ENCODE measurements at regions not wholly inside any gene's neighbourhood (a gene's known extent, or its start where the extent isn't known, plus 50 kb on each side); places are given as distances from the start of the nearest gene placed in this dataset.

DNA sequence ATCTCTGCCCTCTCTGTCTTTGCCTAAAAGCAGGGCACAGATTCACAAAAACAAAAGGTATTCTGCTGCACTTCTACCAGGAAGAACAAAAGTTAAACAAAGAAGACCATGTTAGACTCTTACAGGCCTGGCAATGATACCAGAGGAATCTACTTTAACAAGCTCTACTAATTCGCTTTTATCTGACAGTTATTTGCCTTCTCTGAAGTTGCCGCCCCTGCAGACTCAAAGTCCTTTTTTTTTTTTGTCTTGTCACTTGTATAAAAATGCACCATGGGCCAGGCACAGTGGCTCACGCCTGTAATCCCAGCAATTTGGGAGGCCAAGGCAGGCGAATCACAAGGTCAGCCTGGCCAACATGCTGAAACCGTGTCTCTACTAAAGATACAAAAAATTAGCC, 176.5 kb upstream of the UBL3 start:
- DNase-seq = no peak

DNA sequence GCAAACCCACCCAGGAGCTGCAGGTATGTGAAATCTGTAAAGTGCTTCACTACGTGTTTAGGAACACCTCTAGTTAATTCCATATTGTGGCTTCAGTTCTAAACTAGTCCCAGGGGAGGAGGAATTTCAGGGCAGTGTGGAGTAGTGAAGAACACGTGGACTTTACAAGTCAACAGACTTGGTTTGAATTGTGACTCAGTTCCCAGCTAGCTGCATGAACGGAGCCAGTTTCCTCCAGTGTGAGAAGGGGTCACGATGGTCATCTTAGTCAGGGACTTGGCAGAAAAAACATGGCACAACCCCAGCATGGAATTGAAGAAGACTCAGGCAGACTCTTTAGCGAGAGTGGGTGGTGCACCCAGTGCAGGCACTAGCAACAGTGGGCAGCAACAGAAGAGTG, 175.7 kb upstream of the UBL3 start:
- DNase-seq = no peak

DNA sequence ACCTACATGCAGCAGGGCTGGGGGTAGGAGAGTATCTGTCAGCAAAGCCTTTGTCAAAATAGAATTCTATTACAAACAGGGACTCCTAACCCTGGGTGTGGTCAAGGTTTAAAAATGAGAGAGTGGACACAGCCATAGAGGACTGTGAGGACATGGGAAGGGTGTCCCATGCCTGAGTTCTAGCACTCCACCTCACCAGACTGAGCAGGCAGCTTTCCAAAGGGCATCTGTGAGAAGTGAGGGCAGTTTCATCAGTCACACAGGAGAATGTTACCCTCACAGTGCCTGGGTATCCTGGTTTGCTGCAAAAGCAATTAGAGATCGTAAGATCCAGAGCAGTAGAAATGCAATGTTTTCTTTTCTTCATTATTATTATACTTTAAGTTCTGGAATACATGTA, 174.9 kb upstream of the UBL3 start:
- no peak for DNase-seq

DNA sequence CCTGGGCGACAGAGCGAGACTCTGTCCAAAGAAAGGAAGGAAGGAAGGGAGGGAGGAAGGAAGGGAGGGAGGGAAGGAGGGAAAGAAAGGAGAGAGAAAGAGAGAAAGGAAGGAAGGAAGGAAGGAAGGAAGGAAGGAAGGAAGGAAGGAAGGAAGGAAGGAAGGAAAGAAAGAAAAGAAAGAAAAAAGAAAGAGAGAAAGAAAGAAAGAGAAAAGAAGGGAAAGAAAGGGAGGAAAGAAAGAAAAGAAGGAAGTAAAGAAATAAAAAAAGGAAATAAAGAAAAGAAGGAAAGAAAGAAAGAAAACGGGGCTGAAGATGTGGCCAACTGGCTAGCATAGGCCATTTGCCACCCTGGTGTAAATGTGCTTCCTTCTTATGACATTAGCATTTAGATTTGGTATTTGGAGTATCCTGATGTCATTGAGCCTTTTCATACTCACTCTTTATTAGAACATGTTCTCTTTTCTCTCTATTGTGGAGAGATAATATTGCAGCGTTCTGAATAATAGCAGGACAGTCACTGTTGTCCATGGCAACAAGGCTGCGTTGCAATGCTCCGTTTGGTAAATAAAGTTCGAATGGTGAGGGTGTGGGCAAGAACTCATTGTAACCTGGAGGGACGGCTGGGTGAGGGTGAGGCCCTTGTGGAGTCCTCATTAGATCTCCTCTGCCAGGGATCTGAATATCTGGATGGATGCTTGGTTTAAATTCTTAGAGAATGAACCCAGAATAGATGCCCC, 173.9 kb upstream of the UBL3 start:
- DNase-seq = no peak

DNA sequence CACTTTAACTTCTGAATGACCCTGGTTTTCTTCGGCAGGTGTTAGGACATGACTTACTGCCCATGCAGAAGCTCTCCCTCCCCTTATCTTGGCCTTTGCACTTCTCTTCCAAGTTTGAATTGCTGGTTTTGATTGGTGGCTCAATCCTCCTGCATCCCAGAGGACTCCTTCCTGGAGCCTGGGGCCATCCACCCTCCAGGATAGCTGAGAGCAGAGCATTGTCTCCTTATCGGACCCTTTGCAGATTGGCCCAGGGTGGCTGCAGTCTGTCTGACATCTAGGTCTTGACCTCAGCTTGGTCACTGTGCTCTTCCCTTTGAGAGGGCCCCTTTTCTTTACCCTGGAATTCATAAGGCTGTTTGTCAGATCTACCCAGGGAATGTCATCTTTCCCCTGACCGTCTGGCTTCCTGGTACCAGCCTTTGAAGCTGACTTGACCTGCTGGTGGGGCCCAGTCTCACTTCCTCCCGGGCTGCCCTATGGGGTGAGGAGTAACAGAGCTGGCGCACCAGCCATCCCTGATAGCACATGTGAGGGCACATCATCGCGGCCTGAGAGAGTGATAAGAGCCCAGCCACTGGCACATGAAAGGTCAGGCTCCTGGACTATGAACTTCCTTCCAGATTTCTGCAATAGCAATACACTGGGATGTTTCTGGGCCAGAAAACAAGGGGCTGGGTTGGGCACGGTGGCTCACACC, 172.9 kb upstream of the UBL3 start:
- DNase-seq = no peak

DNA sequence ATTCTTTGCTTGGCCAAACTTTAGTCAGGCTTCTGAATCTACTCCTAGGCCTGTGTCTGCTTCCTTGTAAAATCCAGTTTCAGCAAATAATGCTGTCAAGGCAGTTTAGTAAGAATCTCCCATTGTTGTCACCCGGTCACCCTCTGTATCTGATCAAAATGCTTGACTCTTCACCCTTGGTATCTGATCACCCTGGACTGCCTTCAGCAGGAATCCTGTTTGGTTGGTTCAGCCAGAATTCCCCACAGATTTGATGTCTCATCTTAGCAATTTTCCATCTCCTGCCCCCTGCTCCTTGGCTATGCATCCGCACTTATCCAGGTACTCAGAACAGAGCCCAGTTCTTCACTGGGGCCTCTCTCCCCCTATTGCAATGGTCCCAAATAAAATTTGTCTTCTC, 172.4 kb upstream of the UBL3 start:
- DNase-seq = no peak

DNA sequence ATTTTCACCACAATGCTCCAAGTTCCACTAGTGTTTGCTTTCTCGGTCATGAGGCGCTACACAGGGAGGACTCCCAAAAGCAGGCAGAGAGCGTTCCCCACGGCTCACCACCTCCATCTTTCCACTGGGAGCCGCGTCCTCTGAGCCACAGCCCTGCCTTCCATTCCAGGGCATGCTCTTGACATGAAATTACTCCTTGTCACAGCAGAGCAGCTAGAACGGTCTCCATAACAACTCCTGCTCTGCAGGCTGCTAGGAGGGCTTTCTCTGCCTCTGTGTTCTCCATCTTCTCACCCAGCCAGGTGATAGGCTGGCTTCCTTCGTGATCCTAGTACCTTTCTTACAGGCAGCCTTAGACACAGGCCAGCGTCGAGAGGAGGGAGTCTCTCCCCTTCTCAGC, 171.8 kb upstream of the UBL3 start:
- DNase-seq = no peak

DNA sequence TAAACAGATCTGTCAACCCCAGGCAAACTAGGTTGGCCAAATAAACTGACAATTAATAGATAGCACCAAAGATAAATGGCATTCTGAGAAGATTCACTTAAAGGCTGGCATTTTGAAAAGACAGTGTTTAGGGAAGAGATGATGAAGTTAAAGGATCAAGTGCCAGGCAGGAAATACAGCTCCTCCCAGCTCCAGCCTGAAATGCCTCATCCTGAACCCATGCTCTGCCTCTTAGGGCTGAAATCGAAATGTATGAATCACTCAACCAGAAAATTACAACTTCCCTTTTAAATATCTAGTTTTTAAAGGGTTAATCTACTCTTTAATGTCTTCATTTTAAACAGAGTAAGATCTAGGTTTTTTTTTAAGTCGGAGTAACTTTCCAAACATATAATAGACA, 171.2 kb upstream of the UBL3 start:
- DNase-seq = no peak

DNA sequence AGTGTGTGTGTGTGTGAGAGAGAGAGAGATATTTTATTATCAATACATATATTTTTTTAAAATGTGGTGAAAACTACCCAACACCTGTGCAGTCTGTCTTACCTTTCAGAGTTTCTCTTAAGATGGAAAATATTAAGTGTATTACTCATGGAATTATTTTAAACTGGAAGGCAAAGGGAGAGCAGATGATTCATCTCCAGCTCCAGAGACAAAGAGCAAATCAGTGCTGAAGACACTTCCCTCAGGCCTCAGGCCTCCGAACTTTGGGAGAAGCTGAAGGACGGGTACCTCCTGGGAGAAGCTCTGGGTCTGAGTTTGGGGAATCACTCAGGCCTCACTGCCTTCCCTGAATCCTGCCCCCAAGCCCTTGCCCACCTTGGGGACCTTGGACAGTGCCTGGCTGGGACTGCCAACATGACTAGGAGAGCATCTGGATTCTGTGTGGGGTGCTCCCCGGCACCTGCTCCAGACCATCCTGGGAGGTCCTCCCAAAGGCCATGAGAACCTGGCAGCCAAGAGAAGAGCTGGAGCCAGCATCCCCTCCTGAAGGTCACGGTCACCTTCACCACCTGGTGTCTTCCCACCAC, 170.4 kb upstream of the UBL3 start:
- DNase-seq = no peak

DNA sequence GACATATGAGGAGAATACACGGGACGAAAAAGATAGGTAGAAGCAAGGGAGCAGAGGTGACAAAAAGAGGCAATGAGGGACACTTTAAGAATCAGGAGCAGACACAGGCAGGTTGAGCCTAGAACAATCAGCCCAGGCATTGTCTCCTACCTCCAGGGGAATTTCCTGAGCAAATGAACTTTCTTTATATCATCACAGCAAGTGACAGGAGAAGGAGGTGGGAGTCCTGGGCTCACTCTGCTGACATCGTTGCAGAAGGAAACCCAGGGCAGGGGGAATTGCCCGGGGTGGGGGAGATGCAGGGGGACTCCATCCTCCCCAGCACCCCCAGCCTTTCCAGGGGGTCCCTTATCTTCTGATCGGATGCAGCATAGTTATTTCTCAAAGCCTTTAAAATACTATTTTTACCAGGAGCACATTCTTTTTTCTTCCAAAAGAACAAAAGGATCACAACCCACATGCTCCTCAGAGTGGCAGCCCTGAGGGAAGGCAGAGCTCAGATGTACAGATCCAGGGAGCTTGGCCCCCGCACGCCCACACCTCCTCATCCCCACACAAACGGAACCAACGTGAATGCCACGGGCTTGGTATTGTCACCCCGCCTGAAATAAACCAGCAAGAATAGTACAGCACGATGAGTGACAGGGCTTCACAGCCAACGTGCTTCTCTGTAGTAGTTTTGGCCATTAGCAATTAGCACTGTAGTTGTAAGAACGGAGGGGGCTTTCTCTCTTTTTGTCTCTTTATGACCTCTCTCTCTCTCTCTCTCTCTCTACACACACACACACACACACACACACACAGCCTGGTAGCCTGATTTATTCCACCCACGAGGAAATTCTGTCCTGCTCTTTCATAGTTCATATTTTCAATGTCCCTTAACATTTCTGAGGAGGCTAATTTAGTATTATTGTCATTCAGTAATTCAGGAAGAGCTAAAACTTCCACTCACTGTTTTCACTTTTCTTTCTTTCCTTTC, 169.5 kb upstream of the UBL3 start:
- no peak for DNase-seq

DNA sequence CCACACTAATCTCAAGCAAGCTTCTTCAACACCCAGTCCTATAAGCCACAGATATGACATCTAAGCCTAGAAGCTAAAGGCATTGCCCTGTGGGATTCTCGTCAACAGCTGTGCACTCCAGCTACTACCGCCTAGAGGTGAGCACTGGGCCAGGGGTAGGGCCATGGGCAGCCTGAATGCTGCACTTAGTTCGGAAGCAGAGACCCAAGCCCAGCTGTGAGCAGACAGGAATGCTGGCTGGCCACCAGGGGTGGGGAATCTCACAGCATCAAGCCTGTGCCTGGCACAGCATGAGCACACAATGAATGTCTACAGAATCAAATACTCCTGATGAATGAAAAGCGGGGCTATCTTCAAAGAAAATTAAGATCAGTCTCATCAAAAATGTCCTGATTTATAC, 167.5 kb upstream of the UBL3 start:
- no peak for DNase-seq

DNA sequence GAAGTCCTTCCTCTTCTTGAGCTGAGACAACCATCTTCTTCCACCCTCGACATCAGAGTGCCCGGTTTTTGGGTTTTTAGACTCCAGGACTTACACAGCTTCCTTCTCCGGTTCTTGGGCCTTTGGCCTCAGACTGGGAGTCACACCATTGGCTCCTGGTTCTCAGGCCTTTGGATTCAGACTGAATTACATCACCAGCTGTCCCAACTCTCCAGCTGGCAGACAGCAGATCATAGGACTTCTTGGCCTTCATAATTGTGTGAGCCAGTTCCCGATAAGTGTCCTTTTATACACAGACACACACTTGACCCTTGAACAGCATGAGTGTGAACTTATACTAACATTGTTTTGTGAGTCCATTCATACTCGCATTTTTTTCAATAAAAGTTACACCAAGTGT, 166.0 kb upstream of the UBL3 start:
- DNase-seq = no peak

DNA sequence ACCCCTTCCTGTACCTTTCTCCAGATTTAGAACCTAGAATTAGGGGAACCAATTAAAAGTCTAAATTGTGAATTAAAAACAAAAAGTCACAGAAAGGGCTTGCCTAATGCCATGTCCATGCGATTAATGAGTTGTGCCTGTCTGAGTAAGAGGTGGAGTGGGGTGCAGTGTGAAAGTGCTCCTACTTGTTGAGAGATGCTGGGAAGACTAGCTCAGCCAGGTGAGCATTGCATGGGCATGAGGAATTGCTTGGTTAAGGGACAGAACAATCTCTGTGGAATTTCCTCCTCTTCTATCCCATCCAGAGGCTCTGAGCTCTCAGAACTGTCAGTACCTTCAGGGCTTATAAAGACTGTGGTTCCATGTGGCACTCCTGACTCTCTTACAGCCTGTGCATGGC, 159.0 kb upstream of the UBL3 start:
- no peak for DNase-seq

DNA sequence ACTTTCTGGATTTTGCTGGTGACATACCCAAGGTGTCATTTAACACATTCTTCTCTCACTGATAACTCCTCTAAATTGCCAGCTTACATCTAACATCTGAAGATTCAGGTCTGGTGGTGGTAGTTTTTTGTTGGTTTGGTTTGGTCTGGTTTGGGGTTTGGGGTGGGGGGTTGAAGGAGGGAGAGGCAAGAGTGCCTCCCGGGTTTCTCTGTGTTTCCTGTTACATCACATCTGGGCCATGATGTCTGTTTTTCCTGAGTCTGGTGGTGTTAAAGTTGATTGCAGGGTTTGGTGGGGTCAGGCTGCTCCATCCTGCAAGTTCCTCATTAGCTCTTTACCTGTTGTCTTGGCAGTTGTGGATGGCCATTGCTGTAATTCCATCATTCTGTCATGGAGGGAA, 155.8 kb upstream of the UBL3 start:
- DNase-seq = no peak

DNA sequence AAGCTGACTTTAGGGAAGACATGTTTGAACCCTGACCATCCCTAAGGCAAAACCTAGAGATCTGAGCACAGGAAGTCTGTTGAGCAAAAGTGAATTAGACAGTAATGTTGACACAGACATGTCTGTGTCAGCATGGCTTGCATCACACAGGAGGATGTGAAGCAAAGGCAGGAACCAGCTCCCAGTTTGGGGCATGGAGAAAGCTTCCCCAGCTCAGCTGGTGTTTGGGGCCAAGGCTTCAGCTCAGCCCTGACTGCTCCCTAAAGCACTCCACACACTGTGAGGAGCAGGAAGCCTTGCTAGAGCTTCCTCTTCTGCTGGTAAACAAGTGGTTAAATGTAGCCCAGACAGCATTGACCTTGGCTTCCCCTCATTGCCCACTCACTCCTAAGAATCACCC, 153.8 kb upstream of the UBL3 start:
- DNase-seq = no peak

DNA sequence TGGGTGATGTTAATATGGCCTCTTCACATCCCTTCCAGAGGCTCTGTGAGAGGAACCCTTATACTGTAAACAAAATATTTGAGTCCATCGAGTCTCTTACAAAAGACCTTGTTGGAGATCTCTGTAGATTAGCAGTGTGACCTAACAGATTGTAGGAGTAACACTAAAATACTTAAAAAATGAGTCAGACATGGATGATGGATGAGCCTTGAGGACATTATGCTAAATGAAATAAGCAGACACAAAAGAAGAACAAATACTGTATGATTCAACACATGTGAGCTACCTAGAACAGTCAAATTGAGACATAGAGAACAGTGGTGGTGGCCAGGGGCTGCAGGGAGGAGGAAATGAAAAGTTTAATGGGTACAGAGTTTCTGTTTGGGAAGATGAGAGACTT, 152.2 kb upstream of the UBL3 start:
- DNase-seq = no peak

DNA sequence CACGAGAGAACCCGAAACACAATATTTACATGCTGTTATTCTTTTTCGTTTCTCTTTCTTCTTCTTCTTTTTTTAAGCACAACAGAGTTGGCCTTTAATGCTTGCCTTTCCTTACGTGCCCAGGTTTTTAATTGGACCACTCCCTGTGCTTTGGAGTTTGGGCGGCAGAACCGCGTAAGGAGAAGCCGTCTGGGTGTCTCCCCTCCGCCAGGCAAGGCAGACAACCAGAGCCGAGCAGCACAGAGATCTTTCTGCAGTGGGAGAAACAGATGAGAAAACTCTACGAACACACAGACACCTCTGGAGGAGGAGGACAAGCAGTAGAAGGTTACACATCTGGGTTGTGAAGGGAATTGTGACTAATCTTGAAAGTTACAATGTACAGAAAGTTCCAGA, 150.0 kb upstream of the UBL3 start:
- DNase-seq = no peak

DNA sequence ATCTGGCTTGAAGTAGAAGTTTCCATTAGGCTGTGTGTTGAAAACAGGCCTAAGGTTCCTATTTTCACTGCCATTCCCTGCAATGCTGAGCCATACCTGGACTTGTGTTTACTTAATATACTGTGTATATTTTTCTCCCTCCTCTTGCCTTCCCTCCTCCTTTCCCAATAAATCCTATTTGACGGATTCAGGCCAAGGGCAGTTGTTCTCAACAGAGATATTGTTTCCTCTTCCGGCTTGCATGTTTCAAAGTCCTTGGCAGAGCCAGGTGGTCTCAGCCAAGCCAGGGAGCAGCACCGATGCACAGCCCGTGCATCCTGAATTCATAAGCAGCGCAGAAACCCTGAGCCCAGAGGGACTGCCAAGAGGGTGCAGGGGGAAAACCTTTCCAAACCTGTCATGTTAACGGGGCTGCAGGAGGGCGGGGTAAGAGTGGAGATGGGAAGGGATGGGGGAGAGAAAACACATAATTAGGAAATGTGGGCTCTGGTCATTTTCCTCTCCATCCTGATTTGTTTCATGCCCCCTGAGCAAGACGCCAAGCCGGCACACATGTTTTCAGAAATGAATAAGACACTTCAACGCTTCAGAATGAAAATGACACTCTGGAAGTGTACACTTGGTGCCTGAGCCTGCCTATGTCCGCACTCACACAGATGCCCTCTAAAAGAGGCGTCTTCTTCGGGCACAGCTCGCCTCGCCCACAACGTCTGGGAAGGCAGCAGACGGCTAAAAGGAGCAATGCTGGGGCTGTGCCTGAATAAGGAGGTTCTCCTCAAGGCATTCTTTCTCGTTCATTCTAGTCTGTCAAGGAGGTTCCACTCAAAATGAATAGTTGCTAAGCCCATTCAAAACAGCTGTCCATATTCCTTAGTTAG, 149.3 kb upstream of the UBL3 start:
- no peak for DNase-seq

DNA sequence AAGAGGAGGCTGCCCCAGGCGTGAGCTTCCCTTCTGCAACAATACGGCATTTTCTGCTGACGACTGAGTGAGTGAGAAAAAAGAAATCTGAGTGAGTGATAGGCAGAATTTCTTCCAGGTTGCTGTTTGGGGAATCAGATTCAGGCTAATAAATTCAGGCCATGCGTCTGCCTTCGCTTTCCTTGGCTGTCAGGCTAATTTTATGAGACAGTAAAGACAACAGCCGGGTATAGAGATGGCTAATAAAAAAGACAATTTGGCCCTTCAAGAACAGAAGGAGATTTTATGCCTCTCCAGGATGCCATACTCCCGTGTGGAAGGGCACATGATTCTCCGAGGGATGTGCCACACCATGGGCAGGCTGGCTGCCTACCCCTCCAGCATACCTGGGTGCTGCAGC, 145.9 kb upstream of the UBL3 start:
- no peak for DNase-seq

DNA sequence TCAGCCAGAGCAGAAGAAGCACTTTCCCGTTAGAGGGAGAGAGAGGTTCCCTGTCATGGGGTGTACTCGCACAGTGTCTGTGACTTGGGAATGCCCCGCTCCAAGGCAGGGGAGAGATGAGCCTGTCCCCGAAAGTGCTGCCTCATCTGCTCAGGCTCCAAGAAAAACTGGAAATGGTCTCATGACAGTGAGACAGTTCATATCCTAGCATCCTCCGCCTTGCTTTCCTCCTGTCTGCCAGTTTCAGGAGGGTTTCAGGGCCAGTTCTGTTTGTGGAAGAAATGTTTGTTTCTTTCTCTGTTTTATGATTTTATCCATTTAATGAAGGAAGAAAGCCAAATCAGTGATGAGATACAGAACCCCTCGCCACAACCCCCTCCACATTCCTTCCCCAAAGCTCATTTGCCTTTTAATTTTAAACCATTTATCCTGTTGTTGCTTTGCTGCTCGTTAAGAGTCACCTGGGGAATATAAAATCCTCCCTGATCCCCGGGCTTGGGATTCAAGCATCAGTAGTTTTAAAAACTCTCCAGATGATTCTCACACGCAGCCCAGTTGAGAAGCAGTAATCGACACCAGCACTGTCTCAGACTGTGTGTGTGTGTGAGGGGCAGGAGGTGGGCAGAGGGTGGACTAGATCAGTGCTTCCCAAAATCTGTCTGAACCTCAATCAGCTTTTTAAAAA, 144.6 kb upstream of the UBL3 start:
- no peak for DNase-seq

DNA sequence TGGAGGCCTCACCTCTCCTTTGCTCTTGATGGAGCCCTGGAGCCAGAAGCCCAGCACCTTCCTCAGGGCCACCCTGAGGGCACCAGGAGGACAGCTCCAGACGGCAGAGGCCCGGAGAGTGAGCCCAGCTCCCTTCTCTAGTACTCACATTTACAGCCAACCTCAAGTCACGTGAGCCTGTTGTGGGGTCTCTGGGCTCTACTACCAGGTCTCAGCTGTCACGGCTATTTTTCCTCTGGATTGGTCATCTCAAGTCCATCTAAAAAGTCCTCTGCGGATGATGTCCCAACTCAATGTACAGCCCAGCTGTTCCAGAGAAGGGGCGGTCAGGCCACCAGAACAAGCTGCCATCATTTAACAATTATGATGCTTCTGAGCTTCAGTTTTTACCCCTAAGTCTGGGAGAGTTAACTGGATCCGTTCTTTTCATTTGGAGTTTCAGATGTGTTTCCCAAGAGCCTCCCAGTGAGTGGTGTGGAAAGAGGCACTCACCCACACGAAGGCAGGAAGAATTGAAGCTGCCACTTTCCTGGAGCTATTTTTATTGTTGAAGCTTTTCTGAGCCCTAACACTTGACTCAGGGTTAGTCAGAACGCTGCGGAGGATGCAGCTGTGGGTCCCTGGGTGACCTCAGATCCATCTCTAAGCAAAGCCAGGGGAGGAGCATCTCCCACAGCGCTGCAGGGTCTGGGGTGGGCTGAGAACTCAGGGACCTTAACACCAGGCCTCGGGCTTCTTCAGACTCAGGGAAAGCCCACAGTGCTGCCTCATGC, 143.5 kb upstream of the UBL3 start:
- DNase-seq = no peak
